CD4-positive, alpha-beta memory T cell (primary cell): ENCODE measurements at regions not wholly inside any gene's neighbourhood (a gene's known extent, or its start where the extent isn't known, plus 50 kb on each side); places are given as distances from the start of the nearest gene placed in this dataset.

Experiments
- CTCF ChIA-PET: fragments of 350-600 bp; sonication (Branson Sonifier 250); formaldehyde crosslinking; loops from one replicate; lab custom pipeline; 2021; ENCODE audit warnings: inconsistent platforms; ENCODE audit not compliant: partially characterized antibody; lab: Charles Lee
- POLR2A ChIA-PET: fragments of 350-600 bp; sonication (Branson Sonifier 250); formaldehyde crosslinking; loops from one replicate; lab custom pipeline; 2021; ENCODE audit not compliant: partially characterized antibody; lab: Charles Lee
- DNase-seq, 5 donors: peaks; one replicate each; pipeline versions ENCODE4 v3.0.0 to v3.0.0-alpha.2; 2020 to 2022; ENCODE audit warnings: mixed read lengths in 1 of 5
- H3K27ac ChIP-seq: one replicate; pipeline ENCODE4 v1.7.0; 2013; ENCODE audit warnings: low read depth, low read length
- H3K27me3 ChIP-seq: 2 replicates; pipeline ENCODE4 v1.7.0; 2013; ENCODE audit warnings: mild to moderate bottlenecking, low read length, moderate library complexity; ENCODE audit not compliant: insufficient read depth
- H3K36me3 ChIP-seq: 2 replicates; pipeline ENCODE4 v1.7.0; 2013; ENCODE audit warnings: mild to moderate bottlenecking, low read length, moderate library complexity; ENCODE audit not compliant: insufficient read depth
- H3K4me1 ChIP-seq: 2 replicates; pipeline ENCODE4 v1.7.0; 2013; ENCODE audit warnings: mild to moderate bottlenecking, low read length, moderate library complexity; ENCODE audit not compliant: insufficient read depth
- H3K4me3 ChIP-seq, 2 donors: one replicate each; pipeline ENCODE4 v1.7.0; 2013; ENCODE audit warnings: low read length in 2 of 2, mild to moderate bottlenecking in 1 of 2
- H3K9me3 ChIP-seq, 2 donors: one replicate each; pipeline ENCODE4 v1.7.0; 2013; ENCODE audit warnings: low read length in 2 of 2, control low read depth in 1 of 2; ENCODE audit not compliant: control insufficient read depth in 1 of 2
- H3K27ac Mint-ChIP-seq, 7 donors: one replicate each; pipeline ENCODE4 v1.8.0; 2020 to 2021; ENCODE audit warnings: mixed read lengths in 7 of 7, mild to moderate bottlenecking in 6 of 7, inconsistent platforms in 3 of 7, moderate library complexity in 3 of 7
- H3K27me3 Mint-ChIP-seq, 2 donors: one replicate each; pipeline ENCODE4 v1.8.0; 2020 to 2021; ENCODE audit warnings: mixed read lengths in 2 of 2
- H3K36me3 Mint-ChIP-seq, 2 donors: one replicate each; pipeline ENCODE4 v1.8.0; 2020 to 2021; ENCODE audit warnings: mixed read lengths in 2 of 2, inconsistent platforms in 1 of 2, mild to moderate bottlenecking in 1 of 2
- H3K4me1 Mint-ChIP-seq, 4 donors: one replicate each; pipeline ENCODE4 v1.8.0; 2020 to 2021; ENCODE audit warnings: mixed read lengths in 4 of 4, mild to moderate bottlenecking in 1 of 4
- H3K4me3 Mint-ChIP-seq, 8 donors: one replicate each; pipeline ENCODE4 v1.8.0; 2020 to 2021; ENCODE audit warnings: mixed read lengths in 8 of 8, mild to moderate bottlenecking in 7 of 8, moderate library complexity in 6 of 8, inconsistent platforms in 3 of 8
- H3K9me3 Mint-ChIP-seq, 8 donors: one replicate each; pipeline ENCODE4 v1.8.0; 2020 to 2021; ENCODE audit warnings: mixed read lengths in 8 of 8, mild to moderate bottlenecking in 5 of 8, inconsistent platforms in 3 of 8, moderate library complexity in 1 of 8
- intact Hi-C: fragments of 100-400 bp; cut with micrococcal nuclease; formaldehyde crosslinking; loops from one replicate; pipeline ENCODE4 v1.15.1; 2023

GRCh38 chr13:73254827-73255226 lies 196.0 kb downstream of the KLF5 start:
- no peaks in the 10 kb centered on the region for H3K36me3 ChIP-seq
- H3K36me3 Mint-ChIP-seq = no peaks in the 10 kb centered on the region
- H3K27me3 Mint-ChIP-seq = no peaks in the 10 kb centered on the region
- H3K4me1 ChIP-seq = no peaks in the 10 kb centered on the region
- H3K9me3 ChIP-seq = no peaks in the 10 kb centered on the region
- H3K4me3 ChIP-seq = no peak overlapping the region
- H3K4me1 Mint-ChIP-seq = peaks cover 0 to 2% (median 0%) of the 10 kb centered on the region in 4 donors
- POLR2A ChIA-PET = no interaction called here
- H3K27ac Mint-ChIP-seq = no peak overlapping the region
- no peaks in the 10 kb centered on the region for H3K27me3 ChIP-seq
- peaks cover 0 to 3% (median 0%) of the 10 kb centered on the region in 8 donors for H3K9me3 Mint-ChIP-seq
- no peak overlapping the region for H3K27ac ChIP-seq
- CTCF ChIA-PET = no interaction called here
- intact Hi-C loops = no loop called here
- H3K4me3 Mint-ChIP-seq = no peak overlapping the region
- DNase-seq = no peak

- DNase-seq = no peak
- Mint-ChIP-seq H3K27me3 (peaks cover 0 to 1% of the 10 kb centered on the region in 2 donors), H3K9me3 (peaks cover 0 to 5% (median 0%) of the 10 kb centered on the region in 8 donors), H3K4me1 (peaks cover 0 to 2% (median 0%) of the 10 kb centered on the region in 4 donors), H3K4me3 (no peak overlapping the region), H3K27ac (no peak overlapping the region), H3K36me3 (no peaks in the 10 kb centered on the region)
- no peaks in the 10 kb centered on the region for H3K36me3 ChIP-seq
- H3K4me3 ChIP-seq = no peak overlapping the region
- POLR2A ChIA-PET = no interaction called here
- CTCF ChIA-PET = no interaction called here
- no peak overlapping the region for H3K27ac ChIP-seq
- intact Hi-C loops = no loop called here
- no peaks in the 10 kb centered on the region for H3K4me1 ChIP-seq
- no peaks in the 10 kb centered on the region for H3K27me3 ChIP-seq
- no peaks in the 10 kb centered on the region for H3K9me3 ChIP-seq
These were observed 192.9 kb downstream of the KLF5 start for GRCh38 chr13:73251626-73252265.

- Histone ChIP-seq H3K36me3 (no peaks in the 10 kb centered on the region), H3K4me1 (no peaks in the 10 kb centered on the region), H3K27me3 (no peaks in the 10 kb centered on the region), H3K27ac (no peak overlapping the region), H3K4me3 (no peak overlapping the region), H3K9me3 (no peaks in the 10 kb centered on the region)
- Mint-ChIP-seq H3K27ac (no peak overlapping the region), H3K27me3 (peaks cover 0 to 1% of the 10 kb centered on the region in 2 donors), H3K9me3 (peaks cover 0 to 5% (median 0%) of the 10 kb centered on the region in 8 donors), H3K36me3 (no peaks in the 10 kb centered on the region), H3K4me1 (peaks cover 0 to 2% (median 0%) of the 10 kb centered on the region in 4 donors), H3K4me3 (no peak overlapping the region)
- CTCF ChIA-PET = interaction anchor here (0.6 kb wide), 1 partner anchor 607 kb away, joined by 3 read pairs; no protein-coding TSS in a partner anchor
- intact Hi-C loops = no loop called here
- no peak for DNase-seq
- POLR2A ChIA-PET = no interaction called here
These were observed 191.3 kb downstream of the KLF5 start for GRCh38 chr13:73250061-73250460.

GRCh38 chr13:73248711-73249580 lies 190.1 kb downstream of the KLF5 start:
- no peak overlapping the region for H3K27ac Mint-ChIP-seq
- Histone ChIP-seq H3K4me1 (no peaks in the 10 kb centered on the region), H3K36me3 (no peaks in the 10 kb centered on the region), H3K9me3 (no peaks in the 10 kb centered on the region), H3K27me3 (no peaks in the 10 kb centered on the region), H3K4me3 (no peak overlapping the region), H3K27ac (no peak overlapping the region)
- ChIA-PET CTCF (no interaction called here), POLR2A (no interaction called here)
- H3K4me1 Mint-ChIP-seq = no peaks in the 10 kb centered on the region
- H3K36me3 Mint-ChIP-seq = no peaks in the 10 kb centered on the region
- no peak overlapping the region for H3K4me3 Mint-ChIP-seq
- H3K27me3 Mint-ChIP-seq = peaks cover 0 to 1% of the 10 kb centered on the region in 2 donors
- no peak for DNase-seq
- H3K9me3 Mint-ChIP-seq = peaks cover 0 to 5% (median 0%) of the 10 kb centered on the region in 8 donors
- intact Hi-C loops = no loop called here

DNA sequence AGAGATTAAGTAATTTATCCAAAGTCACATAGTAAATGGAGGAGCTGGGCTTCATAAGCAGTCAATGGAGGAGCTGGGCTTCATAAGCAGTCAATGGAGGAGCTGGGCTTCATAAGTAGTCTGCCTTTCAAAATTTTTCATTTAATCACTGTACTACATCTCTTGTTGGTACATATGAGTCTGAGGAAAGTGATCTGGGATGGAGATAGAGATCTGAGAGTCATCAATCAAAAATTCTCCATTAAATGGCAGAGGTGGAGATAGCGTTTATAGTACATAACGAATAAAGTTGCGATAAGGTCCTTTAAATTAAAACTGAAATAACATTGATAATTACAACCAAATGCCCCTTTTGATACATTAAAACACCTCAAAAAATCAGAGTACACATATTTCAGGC lies 189.3 kb downstream of the KLF5 start:
- H3K27ac ChIP-seq = no peak overlapping the region
- Mint-ChIP-seq H3K4me3 (no peak overlapping the region), H3K36me3 (no peaks in the 10 kb centered on the region), H3K27ac (no peak overlapping the region), H3K4me1 (no peaks in the 10 kb centered on the region), H3K9me3 (peaks cover 0 to 5% (median 0%) of the 10 kb centered on the region in 8 donors), H3K27me3 (peaks cover 0 to 1% of the 10 kb centered on the region in 2 donors)
- no peaks in the 10 kb centered on the region for H3K4me1 ChIP-seq
- DNase-seq = no peak
- intact Hi-C loops = no loop called here
- CTCF ChIA-PET = no interaction called here
- POLR2A ChIA-PET = no interaction called here
- H3K9me3 ChIP-seq = no peaks in the 10 kb centered on the region
- H3K4me3 ChIP-seq = no peak overlapping the region
- H3K36me3 ChIP-seq = no peaks in the 10 kb centered on the region
- H3K27me3 ChIP-seq = no peaks in the 10 kb centered on the region

- Mint-ChIP-seq H3K4me3 (no peak overlapping the region), H3K9me3 (peaks cover 0 to 5% (median 0%) of the 10 kb centered on the region in 8 donors), H3K27me3 (peaks cover 0 to 1% of the 10 kb centered on the region in 2 donors), H3K27ac (no peak overlapping the region), H3K4me1 (no peaks in the 10 kb centered on the region), H3K36me3 (no peaks in the 10 kb centered on the region)
- no peak for DNase-seq
- no peaks in the 10 kb centered on the region for H3K36me3 ChIP-seq
- no peaks in the 10 kb centered on the region for H3K9me3 ChIP-seq
- CTCF ChIA-PET = no interaction called here
- H3K4me1 ChIP-seq = no peaks in the 10 kb centered on the region
- H3K4me3 ChIP-seq = no peak overlapping the region
- intact Hi-C loops = no loop called here
- no peak overlapping the region for H3K27ac ChIP-seq
- no peaks in the 10 kb centered on the region for H3K27me3 ChIP-seq
- POLR2A ChIA-PET = no interaction called here
These were observed 186.4 kb downstream of the KLF5 start for GRCh38 chr13:73245246-73245645.

- Mint-ChIP-seq H3K4me3 (no peak overlapping the region), H3K27me3 (peaks cover 0 to 1% of the 10 kb centered on the region in 2 donors), H3K9me3 (peaks cover 0 to 2% (median 0%) of the 10 kb centered on the region in 8 donors), H3K4me1 (no peaks in the 10 kb centered on the region), H3K36me3 (no peaks in the 10 kb centered on the region), H3K27ac (no peak overlapping the region)
- intact Hi-C loops = no loop called here
- Histone ChIP-seq H3K36me3 (no peaks in the 10 kb centered on the region), H3K27me3 (no peaks in the 10 kb centered on the region), H3K9me3 (no peaks in the 10 kb centered on the region), H3K4me3 (no peak overlapping the region), H3K4me1 (no peaks in the 10 kb centered on the region), H3K27ac (no peak overlapping the region)
- POLR2A ChIA-PET = no interaction called here
- CTCF ChIA-PET = no interaction called here
- no peak for DNase-seq
These were observed 185.7 kb downstream of the KLF5 start for GRCh38 chr13:73244467-73244866.
